Tibial nerve (tissue), 4 donors: ENCODE measurements at regions not wholly inside any gene's neighbourhood (a gene's known extent, or its start where the extent isn't known, plus 50 kb on each side); places are given as distances from the start of the nearest gene placed in this dataset.

Experiments
- DNase-seq, 2 donors: peaks; one replicate each; pipeline ENCODE4 v3.0.0-alpha.2; 2019; ENCODE audit warnings: low spot score in 2 of 2
- H3K27ac ChIP-seq, 4 donors: fragments of 200-600 bp; sonication (generic) in 3 of 4; one replicate each; pipeline ENCODE4 v1.5.1; 2017 to 2019; ENCODE audit warnings: mild to moderate bottlenecking in 1 of 4
- H3K27me3 ChIP-seq, 2 donors: fragments of 200-600 bp; sonication (generic) in 1 of 2; one replicate each; pipeline versions ENCODE4 v1.5.1 to v1.6.0; 2017 to 2019
- H3K36me3 ChIP-seq, 3 donors: fragments of 200-600 bp; sonication (generic); one replicate each; pipeline ENCODE4 v1.5.1; 2018 to 2019
- H3K4me1 ChIP-seq, 4 donors: fragments of 200-600 bp; sonication (generic) in 3 of 4; one replicate each; pipeline ENCODE4 v1.5.1; 2017 to 2019
- H3K4me3 ChIP-seq, 4 donors: fragments of 200-600 bp; sonication (generic) in 3 of 4; one replicate each; pipeline ENCODE4 v1.5.1; 2017 to 2019; ENCODE audit warnings: mild to moderate bottlenecking in 1 of 4, moderate library complexity in 1 of 4
- H3K9me3 ChIP-seq, 4 donors: fragments of 200-600 bp; sonication (generic) in 3 of 4; one replicate each; pipeline ENCODE4 v1.5.1; 2017 to 2019
- CTCF ChIP-seq, 5 experiments: fragments of 200-600 bp in 3 of 5; fragments of 450-650 bp in 2 of 5; sonication (generic) in 3 of 5; IDR thresholded peaks; one replicate each; pipeline ENCODE4 v1.5.1; 2016 to 2019; ENCODE audit warnings: antibody characterized with exemption in 5 of 5, mild to moderate bottlenecking in 3 of 5, moderate library complexity in 2 of 5
- EP300 ChIP-seq, 2 donors: sonication (generic); formaldehyde crosslinking; IDR thresholded peaks; one replicate each; pipeline ENCODE4 v1.6.1; 2017; ENCODE audit warnings: antibody characterized with exemption in 2 of 2, mild to moderate bottlenecking in 1 of 2
- POLR2A ChIP-seq, 2 donors: fragments of 450-650 bp; IDR thresholded peaks; one replicate each; pipeline ENCODE4 v1.6.1; 2017; ENCODE audit warnings: antibody characterized with exemption in 2 of 2, mild to moderate bottlenecking in 2 of 2, moderate library complexity in 2 of 2
- WGBS, 2 donors: methylation state at CpG; one replicate each; pipeline ENCODE4 v1.1.5; 2018; 5-methylcytosine and 5-hydroxymethylcytosine counted together

GRCh38 chrX:109934434-109934833 is 68.5 kb upstream of the TMEM164 start:
- Histone ChIP-seq H3K36me3 (no peaks in the 10 kb centered on the region), H3K27me3 (peaks cover 0 to 18% of the 10 kb centered on the region in 2 donors), H3K9me3 (no peaks in the 10 kb centered on the region), H3K4me1 (no peaks in the 10 kb centered on the region), H3K4me3 (no peak overlapping the region), H3K27ac (no peak overlapping the region)
- WGBS, 2 donors: 25 to 46% methylated on average over 1 of the region's 1 CpG
- no peak for TF ChIP-seq POLR2A (IDR thresholded peaks at IDR 0.05)
- TF ChIP-seq EP300 (IDR thresholded peaks at IDR 0.05): no peak
- TF ChIP-seq CTCF (IDR thresholded peaks at IDR 0.05): no peak
- DNase-seq: no peak

GRCh38 chrX:109934935-109935334 is 68.0 kb upstream of the TMEM164 start:
- no peaks in the 10 kb centered on the region for H3K9me3 ChIP-seq
- no peak for DNase-seq
- H3K4me1 ChIP-seq: no peaks in the 10 kb centered on the region
- TF ChIP-seq EP300 (IDR thresholded peaks at IDR 0.05) (no peak), POLR2A (IDR thresholded peaks at IDR 0.05) (no peak), CTCF (IDR thresholded peaks at IDR 0.05) (no peak)
- H3K4me3 ChIP-seq: no peak overlapping the region
- WGBS, 2 donors: 50 to 61% methylated on average over 5 of the region's 5 CpGs
- no peak overlapping the region for H3K27ac ChIP-seq
- peaks cover 0 to 18% of the 10 kb centered on the region in 2 donors for H3K27me3 ChIP-seq
- no peaks in the 10 kb centered on the region for H3K36me3 ChIP-seq

DNA sequence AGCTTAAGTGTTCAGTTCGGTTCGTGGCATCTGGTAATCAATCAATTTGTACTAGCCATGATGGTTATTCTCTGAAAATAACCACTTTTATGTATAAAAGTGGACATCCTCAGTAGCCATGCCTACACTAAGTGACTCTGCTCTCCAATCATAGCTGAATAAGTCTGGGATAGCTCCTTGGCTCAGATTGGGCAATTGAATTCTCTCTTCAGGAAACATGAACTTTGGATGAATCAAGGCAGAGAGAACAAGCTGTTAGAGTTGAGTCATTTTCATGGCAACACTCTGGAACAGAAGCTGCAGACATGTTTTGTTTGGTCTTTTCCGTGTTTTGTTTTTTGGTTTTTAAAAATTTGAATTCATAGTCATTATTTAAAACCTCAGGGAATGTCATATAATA is 66.8 kb upstream of the TMEM164 start:
- no peak for DNase-seq
- no peak for TF ChIP-seq CTCF (IDR thresholded peaks at IDR 0.05)
- no peak for TF ChIP-seq EP300 (IDR thresholded peaks at IDR 0.05)
- no peak for TF ChIP-seq POLR2A (IDR thresholded peaks at IDR 0.05)
- WGBS, 2 donors: 70 to 84% methylated on average over 3 of the region's 3 CpGs
- H3K4me1 ChIP-seq: no peaks in the 10 kb centered on the region
- no peak overlapping the region for H3K4me3 ChIP-seq
- peaks cover 0 to 18% of the 10 kb centered on the region in 2 donors for H3K27me3 ChIP-seq
- H3K36me3 ChIP-seq: no peaks in the 10 kb centered on the region
- no peak overlapping the region for H3K27ac ChIP-seq
- no peaks in the 10 kb centered on the region for H3K9me3 ChIP-seq

DNA sequence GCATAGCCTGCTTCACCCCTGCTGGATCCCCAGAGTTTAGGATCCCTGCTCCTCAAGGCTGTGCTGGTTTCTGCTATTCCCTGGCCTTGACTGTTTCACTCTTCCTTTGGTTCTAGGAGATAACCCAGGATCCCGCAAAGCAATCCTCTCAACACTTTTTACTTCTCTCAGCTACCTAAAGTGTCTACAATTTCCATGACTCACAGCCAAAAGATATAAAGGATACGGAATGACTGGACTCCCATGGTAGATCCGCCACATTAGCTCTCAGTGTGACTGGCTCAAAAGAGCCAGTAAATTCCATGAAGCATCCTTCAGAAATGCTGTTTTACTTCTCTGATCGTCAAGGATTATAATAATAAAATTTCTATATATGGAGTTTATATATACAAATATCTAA is 66.3 kb upstream of the TMEM164 start:
- 82 to 84% methylated on average over 4 of the region's 4 CpGs for WGBS, 2 donors
- H3K4me3 ChIP-seq: no peak overlapping the region
- peaks cover 0 to 18% of the 10 kb centered on the region in 2 donors for H3K27me3 ChIP-seq
- H3K27ac ChIP-seq: no peak overlapping the region
- no peak for DNase-seq
- no peaks in the 10 kb centered on the region for H3K4me1 ChIP-seq
- TF ChIP-seq POLR2A (IDR thresholded peaks at IDR 0.05) (no peak), CTCF (IDR thresholded peaks at IDR 0.05) (no peak), EP300 (IDR thresholded peaks at IDR 0.05) (no peak)
- no peaks in the 10 kb centered on the region for H3K36me3 ChIP-seq
- no peaks in the 10 kb centered on the region for H3K9me3 ChIP-seq

DNA sequence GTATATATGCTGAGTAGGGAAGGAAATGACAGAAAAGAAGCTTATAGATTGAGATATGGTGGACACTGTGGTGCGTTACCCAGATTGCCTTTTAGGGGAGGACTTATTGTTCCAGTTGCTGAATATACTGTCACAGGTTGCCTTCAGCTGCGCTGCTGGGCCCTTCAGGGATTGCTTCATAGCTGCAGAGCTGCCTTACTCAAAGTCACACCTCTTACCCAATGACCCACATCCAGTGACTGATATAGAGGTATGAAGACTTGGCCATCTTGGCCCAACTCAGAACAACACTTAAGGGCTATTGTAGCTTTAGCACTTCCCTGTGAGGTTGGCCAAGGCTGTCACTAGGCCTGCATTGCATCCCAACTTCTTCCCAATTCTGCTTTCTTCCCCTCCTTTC is 63.4 kb upstream of the TMEM164 start:
- no peak overlapping the region for H3K27ac ChIP-seq
- H3K36me3 ChIP-seq: no peaks in the 10 kb centered on the region
- WGBS, 2 donors: 85 to 95% methylated on average over 2 of the region's 2 CpGs
- no peak overlapping the region for H3K4me3 ChIP-seq
- no peaks in the 10 kb centered on the region for H3K4me1 ChIP-seq
- no peaks in the 10 kb centered on the region for H3K9me3 ChIP-seq
- no peak for TF ChIP-seq POLR2A (IDR thresholded peaks at IDR 0.05)
- no peak for TF ChIP-seq EP300 (IDR thresholded peaks at IDR 0.05)
- no peak for TF ChIP-seq CTCF (IDR thresholded peaks at IDR 0.05)
- DNase-seq: no peak
- peaks cover 0 to 12% of the 10 kb centered on the region in 2 donors for H3K27me3 ChIP-seq
